Testis (tissue), 2 donors: ENCODE measurements at regions not wholly inside any gene's neighbourhood (a gene's known extent, or its start where the extent isn't known, plus 50 kb on each side); places are given as distances from the start of the nearest gene placed in this dataset.

ENCODE experiments used
- CTCF ChIP-seq, 3 experiments: fragments of 450-650 bp in 2 of 3; fragments of 200-600 bp in 1 of 3; sonication (generic) in 1 of 3; IDR thresholded peaks; one replicate each; pipeline ENCODE4 v1.5.1; 2016 to 2019; ENCODE audit warnings: antibody characterized with exemption in 3 of 3, mild to moderate bottlenecking in 2 of 3, moderate library complexity in 1 of 3
- POLR2A ChIP-seq: fragments of 450-650 bp; IDR thresholded peaks from one replicate; pipeline ENCODE4 v1.6.1; 2017; ENCODE audit warnings: antibody characterized with exemption, mild to moderate bottlenecking, moderate library complexity

GRCh38 chr11:127052404-127052803, 51.8 kb upstream of the KIRREL3 start:
- TF ChIP-seq CTCF (IDR thresholded peaks at IDR 0.05), result no peak
- TF ChIP-seq POLR2A, result no peak
